Lower leg skin (tissue), 4 donors: ENCODE measurements at regions not wholly inside any gene's neighbourhood (a gene's known extent, or its start where the extent isn't known, plus 50 kb on each side); places are given as distances from the start of the nearest gene placed in this dataset.

Experiments
- DNase-seq, 2 donors: peaks; one replicate each; pipeline ENCODE4 v3.0.0-alpha.2; 2019; ENCODE audit warnings: low spot score in 2 of 2
- H3K4me3 ChIP-seq: fragments of 200-600 bp; sonication (generic); 2 replicates; pipeline ENCODE4 v1.5.1; 2017; ENCODE audit warnings: mild to moderate bottlenecking, low read depth; ENCODE audit not compliant: poor library complexity, severe bottlenecking
- CTCF ChIP-seq, 3 donors: fragments of 450-650 bp; IDR thresholded peaks; one replicate each; pipeline ENCODE4 v1.5.1; 2016; ENCODE audit warnings: antibody characterized with exemption in 3 of 3, mild to moderate bottlenecking in 3 of 3, moderate library complexity in 2 of 3
- POLR2A ChIP-seq, 2 donors: fragments of 450-650 bp; IDR thresholded peaks; one replicate each; pipeline ENCODE4 v1.6.1; 2016 to 2017; ENCODE audit warnings: antibody characterized with exemption in 2 of 2, mild to moderate bottlenecking in 1 of 2, moderate library complexity in 1 of 2
- whole genome bisulfite sequencing, 2 donors: methylation state at CpG; one replicate each; pipeline ENCODE4 v1.1.5; 2018; 5-methylcytosine and 5-hydroxymethylcytosine counted together
- intact Hi-C: fragments of 100-400 bp; cut with DNase I; formaldehyde crosslinking; loops from one replicate; pipeline ENCODE4 v1.15.0; 2023; ENCODE audit warnings: low total_unique reads

DNA sequence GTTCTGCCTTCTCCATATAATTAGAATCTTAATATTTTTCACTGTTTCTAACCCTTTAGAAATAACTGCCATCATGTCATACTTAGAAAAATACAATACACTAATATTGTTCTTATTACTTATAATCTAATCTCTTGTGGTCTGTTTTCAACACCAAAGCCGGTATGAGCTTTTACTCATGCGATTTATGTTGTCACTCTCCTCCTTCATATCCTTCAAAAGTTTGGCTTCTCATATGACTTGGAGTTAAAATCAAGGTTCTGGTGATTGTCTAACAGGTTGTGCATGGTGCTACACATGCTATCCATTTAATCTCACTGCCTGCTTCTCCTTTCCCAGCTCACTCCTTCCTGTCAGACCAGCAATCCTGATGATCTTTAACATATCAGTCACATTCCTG is 1392.9 kb downstream of the ARAP2 start:
- DNase-seq, result no peak
- TF ChIP-seq CTCF (IDR thresholded peaks at IDR 0.05), result no peak
- no peak for TF ChIP-seq POLR2A (IDR thresholded peaks at IDR 0.05)
- intact Hi-C loops, result no loop called here
- H3K4me3 ChIP-seq, result no peak overlapping the region
- 66 to 76% methylated on average over 2 of the region's 2 CpGs for WGBS, 2 donors

GRCh38 chr4:34854451-34854850 is 1389.9 kb downstream of the ARAP2 start:
- H3K4me3 ChIP-seq, result no peak overlapping the region
- no peak for DNase-seq
- intact Hi-C loops, result no loop called here
- WGBS, 2 donors, result 64 to 91% methylated on average over 1 of the region's 1 CpG
- TF ChIP-seq CTCF (IDR thresholded peaks at IDR 0.05), result no peak
- TF ChIP-seq POLR2A (IDR thresholded peaks at IDR 0.05), result no peak

DNA sequence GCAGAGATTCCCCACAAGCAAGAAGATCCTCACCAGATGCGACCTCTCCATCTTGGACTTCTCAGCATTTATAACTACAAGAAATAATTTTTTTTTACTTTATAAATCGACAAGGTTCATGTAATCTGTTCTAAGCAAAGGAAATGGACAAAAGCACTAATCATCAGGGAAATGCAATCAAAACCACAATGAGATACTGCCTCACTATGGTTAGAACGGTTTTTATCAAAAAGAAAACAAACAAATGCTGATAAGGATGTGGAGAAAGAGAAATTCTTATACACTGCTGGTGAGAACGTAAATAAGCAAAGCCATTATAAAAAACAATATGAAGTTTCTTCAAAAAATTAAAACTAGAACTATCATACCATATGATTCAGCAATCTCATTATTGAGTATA is 1382.6 kb downstream of the ARAP2 start:
- TF ChIP-seq CTCF (IDR thresholded peaks at IDR 0.05) (no peak), POLR2A (IDR thresholded peaks at IDR 0.05) (no peak)
- H3K4me3 ChIP-seq, result no peak overlapping the region
- intact Hi-C loops, result no loop called here
- no peak for DNase-seq
- WGBS, 2 donors, result 75 to 80% methylated on average over 4 of the region's 4 CpGs

- WGBS, 2 donors, result 74 to 78% methylated on average over 2 of the region's 2 CpGs
- intact Hi-C loops, result no loop called here
- no peak overlapping the region for H3K4me3 ChIP-seq
- DNase-seq, result no peak
- TF ChIP-seq POLR2A (IDR thresholded peaks at IDR 0.05), result no peak
- TF ChIP-seq CTCF (IDR thresholded peaks at IDR 0.05), result no peak
These were observed 1365.4 kb downstream of the ARAP2 start for GRCh38 chr4:34878961-34879360.

- 68 to 74% methylated on average over 2 of the region's 2 CpGs for WGBS, 2 donors
- TF ChIP-seq POLR2A (IDR thresholded peaks at IDR 0.05) (no peak), CTCF (IDR thresholded peaks at IDR 0.05) (no peak)
- DNase-seq, result no peak
- no peak overlapping the region for H3K4me3 ChIP-seq
- intact Hi-C loops, result no loop called here
These were observed 1364.1 kb downstream of the ARAP2 start for GRCh38 chr4:34880246-34880645.

GRCh38 chr4:34891892-34892291 is 1352.4 kb downstream of the ARAP2 start:
- intact Hi-C loops, result no loop called here
- TF ChIP-seq CTCF (IDR thresholded peaks at IDR 0.05), result no peak
- TF ChIP-seq POLR2A (IDR thresholded peaks at IDR 0.05), result no peak

More at GRCh38 chr4:34891892-34892291, 1352.4 kb downstream of the ARAP2 start:
- 92 to 94% methylated on average over 1 of the region's 1 CpG for WGBS, 2 donors
- DNase-seq, result no peak
- H3K4me3 ChIP-seq, result no peak overlapping the region
